HL-60 (cell line): ENCODE measurements at regions not wholly inside any gene's neighbourhood (a gene's known extent, or its start where the extent isn't known, plus 50 kb on each side); places are given as distances from the start of the nearest gene placed in this dataset.

Source experiments
- GABPA ChIP-seq: IDR thresholded peaks from 2 replicates; pipeline ENCODE4 v1.6.1; 2012; ENCODE audit warnings: low read depth
- POLR2AphosphoS5 ChIP-seq: IDR thresholded peaks from 2 replicates; pipeline ENCODE4 v1.6.1; 2012; ENCODE audit warnings: low read depth
- TF ChIP-seq, protein P1 (sequence below): IDR thresholded peaks from 2 replicates; pipeline ENCODE4 v1.6.1; 2012; ENCODE audit warnings: low read depth; ENCODE audit not compliant: insufficient replicate concordance
- TF ChIP-seq, protein P2 (sequence below): IDR thresholded peaks from one replicate; pipeline ENCODE4 v1.5.1; 2011; ENCODE audit warnings: low read length, control low read depth, inconsistent platforms; ENCODE audit not compliant: insufficient read depth

- TF ChIP-seq, protein P1, sequence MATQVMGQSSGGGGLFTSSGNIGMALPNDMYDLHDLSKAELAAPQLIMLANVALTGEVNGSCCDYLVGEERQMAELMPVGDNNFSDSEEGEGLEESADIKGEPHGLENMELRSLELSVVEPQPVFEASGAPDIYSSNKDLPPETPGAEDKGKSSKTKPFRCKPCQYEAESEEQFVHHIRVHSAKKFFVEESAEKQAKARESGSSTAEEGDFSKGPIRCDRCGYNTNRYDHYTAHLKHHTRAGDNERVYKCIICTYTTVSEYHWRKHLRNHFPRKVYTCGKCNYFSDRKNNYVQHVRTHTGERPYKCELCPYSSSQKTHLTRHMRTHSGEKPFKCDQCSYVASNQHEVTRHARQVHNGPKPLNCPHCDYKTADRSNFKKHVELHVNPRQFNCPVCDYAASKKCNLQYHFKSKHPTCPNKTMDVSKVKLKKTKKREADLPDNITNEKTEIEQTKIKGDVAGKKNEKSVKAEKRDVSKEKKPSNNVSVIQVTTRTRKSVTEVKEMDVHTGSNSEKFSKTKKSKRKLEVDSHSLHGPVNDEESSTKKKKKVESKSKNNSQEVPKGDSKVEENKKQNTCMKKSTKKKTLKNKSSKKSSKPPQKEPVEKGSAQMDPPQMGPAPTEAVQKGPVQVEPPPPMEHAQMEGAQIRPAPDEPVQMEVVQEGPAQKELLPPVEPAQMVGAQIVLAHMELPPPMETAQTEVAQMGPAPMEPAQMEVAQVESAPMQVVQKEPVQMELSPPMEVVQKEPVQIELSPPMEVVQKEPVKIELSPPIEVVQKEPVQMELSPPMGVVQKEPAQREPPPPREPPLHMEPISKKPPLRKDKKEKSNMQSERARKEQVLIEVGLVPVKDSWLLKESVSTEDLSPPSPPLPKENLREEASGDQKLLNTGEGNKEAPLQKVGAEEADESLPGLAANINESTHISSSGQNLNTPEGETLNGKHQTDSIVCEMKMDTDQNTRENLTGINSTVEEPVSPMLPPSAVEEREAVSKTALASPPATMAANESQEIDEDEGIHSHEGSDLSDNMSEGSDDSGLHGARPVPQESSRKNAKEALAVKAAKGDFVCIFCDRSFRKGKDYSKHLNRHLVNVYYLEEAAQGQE: no peak
- TF ChIP-seq, protein P2, sequence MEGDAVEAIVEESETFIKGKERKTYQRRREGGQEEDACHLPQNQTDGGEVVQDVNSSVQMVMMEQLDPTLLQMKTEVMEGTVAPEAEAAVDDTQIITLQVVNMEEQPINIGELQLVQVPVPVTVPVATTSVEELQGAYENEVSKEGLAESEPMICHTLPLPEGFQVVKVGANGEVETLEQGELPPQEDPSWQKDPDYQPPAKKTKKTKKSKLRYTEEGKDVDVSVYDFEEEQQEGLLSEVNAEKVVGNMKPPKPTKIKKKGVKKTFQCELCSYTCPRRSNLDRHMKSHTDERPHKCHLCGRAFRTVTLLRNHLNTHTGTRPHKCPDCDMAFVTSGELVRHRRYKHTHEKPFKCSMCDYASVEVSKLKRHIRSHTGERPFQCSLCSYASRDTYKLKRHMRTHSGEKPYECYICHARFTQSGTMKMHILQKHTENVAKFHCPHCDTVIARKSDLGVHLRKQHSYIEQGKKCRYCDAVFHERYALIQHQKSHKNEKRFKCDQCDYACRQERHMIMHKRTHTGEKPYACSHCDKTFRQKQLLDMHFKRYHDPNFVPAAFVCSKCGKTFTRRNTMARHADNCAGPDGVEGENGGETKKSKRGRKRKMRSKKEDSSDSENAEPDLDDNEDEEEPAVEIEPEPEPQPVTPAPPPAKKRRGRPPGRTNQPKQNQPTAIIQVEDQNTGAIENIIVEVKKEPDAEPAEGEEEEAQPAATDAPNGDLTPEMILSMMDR: no peak
- no peak for TF ChIP-seq POLR2AphosphoS5
- TF ChIP-seq GABPA: no peak
These were observed 64.5 kb upstream of the H2AZ1 start for GRCh38 chr4:100014616-100015015.
